ENCODE measurements at regions not wholly inside any gene's neighbourhood (a gene's known extent, or its start where the extent isn't known, plus 50 kb on each side); places are given as distances from the start of the nearest gene placed in this dataset.
"Not testable (repeated sequence)": the region's sequence is repeated elsewhere in the genome, so short reads cannot be mapped to it uniquely, and the experiment has no call there.

DNA sequence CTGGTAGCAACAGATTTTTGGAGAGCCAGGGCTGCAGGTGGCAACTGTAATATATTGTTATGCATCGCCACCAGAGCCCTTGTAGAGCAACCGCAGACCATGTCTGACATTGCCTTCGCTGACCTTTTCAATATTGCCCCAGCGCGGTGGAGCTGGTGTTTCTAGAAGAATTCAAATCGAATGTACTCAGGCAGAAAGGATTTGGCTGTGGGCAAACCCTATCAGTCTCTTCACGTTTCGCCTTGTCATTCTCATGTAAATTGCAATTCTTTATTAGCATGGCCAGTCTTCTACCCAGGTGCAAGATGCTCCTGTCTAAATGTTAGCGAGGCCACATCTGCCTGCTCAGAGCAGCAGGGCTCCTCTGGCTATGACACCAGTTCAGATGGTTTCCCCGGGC lies 490.2 kb upstream of the AUTS2 start:
- no peak overlapping the region for H3K27ac ChIP-seq
- TF ChIP-seq, protein P1, sequence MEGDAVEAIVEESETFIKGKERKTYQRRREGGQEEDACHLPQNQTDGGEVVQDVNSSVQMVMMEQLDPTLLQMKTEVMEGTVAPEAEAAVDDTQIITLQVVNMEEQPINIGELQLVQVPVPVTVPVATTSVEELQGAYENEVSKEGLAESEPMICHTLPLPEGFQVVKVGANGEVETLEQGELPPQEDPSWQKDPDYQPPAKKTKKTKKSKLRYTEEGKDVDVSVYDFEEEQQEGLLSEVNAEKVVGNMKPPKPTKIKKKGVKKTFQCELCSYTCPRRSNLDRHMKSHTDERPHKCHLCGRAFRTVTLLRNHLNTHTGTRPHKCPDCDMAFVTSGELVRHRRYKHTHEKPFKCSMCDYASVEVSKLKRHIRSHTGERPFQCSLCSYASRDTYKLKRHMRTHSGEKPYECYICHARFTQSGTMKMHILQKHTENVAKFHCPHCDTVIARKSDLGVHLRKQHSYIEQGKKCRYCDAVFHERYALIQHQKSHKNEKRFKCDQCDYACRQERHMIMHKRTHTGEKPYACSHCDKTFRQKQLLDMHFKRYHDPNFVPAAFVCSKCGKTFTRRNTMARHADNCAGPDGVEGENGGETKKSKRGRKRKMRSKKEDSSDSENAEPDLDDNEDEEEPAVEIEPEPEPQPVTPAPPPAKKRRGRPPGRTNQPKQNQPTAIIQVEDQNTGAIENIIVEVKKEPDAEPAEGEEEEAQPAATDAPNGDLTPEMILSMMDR (conservative IDR thresholded peaks at IDR 0.05), result no peak

DNA sequence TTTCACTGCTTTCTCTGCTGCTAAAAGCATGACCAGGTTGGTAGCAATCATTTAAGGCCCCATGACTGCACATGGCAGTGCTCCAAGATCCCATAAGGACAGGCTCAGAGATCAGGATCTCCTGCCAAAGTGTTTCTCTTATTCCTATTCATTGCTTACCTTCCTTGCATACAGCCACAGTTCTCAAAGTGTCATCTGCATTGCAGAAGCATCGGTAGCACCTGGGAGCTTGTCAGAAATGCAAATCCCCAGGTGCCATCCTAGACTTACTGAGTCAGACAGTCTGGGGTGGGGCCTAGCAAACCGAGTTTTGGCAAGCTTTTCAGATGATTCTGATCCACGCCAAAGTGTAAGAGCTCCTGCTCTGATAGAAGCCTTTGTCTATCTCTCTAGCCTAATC lies 489.0 kb upstream of the AUTS2 start:
- TF ChIP-seq, protein P1 (conservative IDR thresholded peaks at IDR 0.05), result no peak
- no peak overlapping the region for H3K27ac ChIP-seq

DNA sequence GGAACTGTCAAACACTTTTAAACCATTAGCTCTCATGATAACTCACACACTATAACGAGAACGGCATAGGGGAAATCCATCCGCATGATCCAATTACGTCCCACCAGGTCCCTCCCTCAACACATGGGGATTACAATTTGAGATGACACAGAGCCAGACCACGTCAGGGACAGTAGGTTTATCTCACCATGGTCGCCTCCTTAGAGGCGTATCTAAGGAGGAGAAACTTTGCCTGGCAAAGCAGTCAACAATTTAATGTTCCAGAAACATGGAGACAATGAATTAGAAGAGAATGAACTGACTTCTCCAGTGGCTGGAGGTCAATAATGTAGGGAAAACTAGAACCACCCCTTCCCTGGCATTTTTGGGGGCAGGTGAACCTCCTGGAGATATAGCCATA lies 488.4 kb upstream of the AUTS2 start:
- no peak overlapping the region for H3K27ac ChIP-seq
- TF ChIP-seq, protein P1 (conservative IDR thresholded peaks at IDR 0.05), result no peak

DNA sequence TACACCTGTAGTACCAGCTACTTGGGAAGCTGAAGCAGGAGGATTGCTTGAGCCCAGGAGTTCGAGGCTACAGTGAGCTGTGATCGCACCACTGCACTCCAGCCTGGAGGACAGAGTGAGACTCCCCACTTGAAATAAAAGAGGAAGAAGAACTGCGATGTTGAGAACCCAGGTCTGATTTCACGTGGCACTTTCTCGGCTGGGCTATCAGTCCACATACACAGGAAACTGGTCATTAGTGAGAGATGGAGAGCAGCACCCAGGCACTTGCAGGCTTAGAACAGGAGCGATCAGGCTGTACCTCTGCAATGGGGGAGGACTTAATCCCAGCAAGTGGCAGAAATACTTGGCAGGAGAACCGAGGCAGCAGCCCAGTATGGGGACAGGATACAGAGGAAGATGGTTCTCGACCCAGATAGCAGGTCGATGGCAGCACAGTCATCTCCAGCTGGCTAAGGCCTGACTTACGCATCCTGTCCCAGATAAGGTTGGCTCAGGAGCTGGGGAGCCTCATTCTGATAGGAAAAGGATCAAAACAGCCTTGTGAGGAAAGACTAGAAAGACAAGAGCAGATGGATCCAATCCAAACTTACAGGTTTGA lies 487.7 kb upstream of the AUTS2 start:
- no peak overlapping the region for H3K27ac ChIP-seq
- TF ChIP-seq, protein P1 (conservative IDR thresholded peaks at IDR 0.05), result no peak

DNA sequence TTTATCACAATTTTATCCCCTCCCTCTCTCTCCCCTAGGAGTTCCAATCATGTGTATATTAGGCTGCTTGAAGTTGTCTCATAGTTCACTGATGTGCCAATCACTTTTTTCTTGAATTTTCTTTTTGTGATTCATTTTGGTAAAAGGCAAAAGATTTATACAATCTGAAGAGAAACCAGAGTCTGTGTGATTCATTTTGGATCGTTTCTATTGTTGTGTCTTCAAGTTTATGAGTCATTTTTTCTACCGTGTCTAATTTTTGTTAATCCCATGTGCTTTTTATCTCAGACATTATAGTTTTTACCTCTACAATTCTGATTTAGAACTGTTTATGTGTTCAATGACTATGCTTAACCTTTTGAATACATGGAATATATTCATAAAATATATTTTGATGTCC lies 483.9 kb upstream of the AUTS2 start:
- no peak overlapping the region for H3K27ac ChIP-seq
- TF ChIP-seq, protein P1 (conservative IDR thresholded peaks at IDR 0.05), result no peak

DNA sequence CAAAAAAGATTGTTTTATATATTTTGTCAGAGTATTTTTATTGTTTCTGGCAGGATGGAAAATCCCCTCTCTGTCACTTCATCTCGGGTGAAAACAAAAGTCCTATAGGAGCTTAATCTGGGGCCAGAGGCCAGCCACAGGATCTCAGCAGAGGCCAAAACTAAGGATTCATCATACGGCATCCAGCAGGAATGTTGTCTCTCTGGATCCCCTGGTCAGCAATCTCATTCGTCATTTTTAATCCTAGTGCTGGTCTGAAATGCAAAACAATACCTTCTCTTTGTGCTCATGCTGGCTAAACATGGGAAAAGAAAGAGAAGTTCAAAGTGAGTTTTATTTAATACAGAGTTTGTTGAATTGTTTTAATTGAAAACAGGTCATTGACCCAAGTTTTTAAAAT lies 482.5 kb upstream of the AUTS2 start:
- TF ChIP-seq, protein P1 (conservative IDR thresholded peaks at IDR 0.05), result no peak
- no peak overlapping the region for H3K27ac ChIP-seq

DNA sequence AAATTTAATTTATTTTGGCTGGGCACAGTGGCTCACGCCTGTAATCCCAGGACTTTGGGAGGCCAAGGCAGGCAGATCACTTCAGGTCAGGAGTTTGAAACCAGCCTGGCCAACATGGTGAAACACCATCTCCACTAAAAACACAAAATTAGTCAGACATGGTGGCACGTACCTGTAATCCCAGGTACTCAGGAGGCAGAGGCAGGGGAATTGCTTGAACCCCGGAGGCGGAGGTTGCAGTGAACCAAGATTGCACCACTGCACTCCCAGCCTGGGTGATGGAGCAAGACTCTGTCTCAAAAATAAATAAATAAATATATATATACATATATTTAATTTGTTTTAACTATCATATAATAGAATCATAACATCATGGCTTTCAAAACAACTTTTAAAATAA lies 482.1 kb upstream of the AUTS2 start:
- not testable (repeated sequence) for H3K27ac ChIP-seq

DNA sequence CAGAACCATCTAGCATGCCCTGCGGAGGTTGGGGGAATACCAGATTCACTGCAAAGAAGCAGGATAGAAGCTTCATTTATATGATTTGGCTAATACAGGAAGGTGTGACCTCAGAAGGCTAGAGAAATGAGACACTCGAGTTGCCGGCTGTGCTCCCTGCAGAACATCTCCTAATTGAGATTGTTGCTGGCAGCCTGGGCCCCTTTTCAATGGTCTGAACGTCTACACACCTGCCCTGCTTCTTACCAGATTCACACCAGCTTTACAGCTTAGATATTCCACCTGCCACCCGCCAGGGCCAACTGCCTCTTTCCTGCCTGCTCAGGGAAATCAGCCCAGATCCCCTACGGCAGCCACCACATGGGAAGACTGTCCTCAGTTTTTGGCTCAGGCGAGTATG lies 475.3 kb upstream of the AUTS2 start:
- TF ChIP-seq, protein P1 (conservative IDR thresholded peaks at IDR 0.05), result no peak
- H3K27ac ChIP-seq, result no peak overlapping the region

All from VCaP (cell line).